ENCODE measurements at regions not wholly inside any gene's neighbourhood (a gene's known extent, or its start where the extent isn't known, plus 50 kb on each side); places are given as distances from the start of the nearest gene placed in this dataset.

GRCh38 chr4:37765741-37766140 lies 60.7 kb upstream of the PGM2 start:
- no peak for TF ChIP-seq REST (IDR thresholded peaks at IDR 0.05; ENCODE audit: insufficient replicate concordance, low read depth)
- no peak for TF ChIP-seq CTCF (IDR thresholded peaks at IDR 0.05; ENCODE audit: insufficient read depth, low read length)

Data from HL-60 (cell line).